Renal cortical epithelial cell (primary cell): ENCODE measurements at regions not wholly inside any gene's neighbourhood (a gene's known extent, or its start where the extent isn't known, plus 50 kb on each side); places are given as distances from the start of the nearest gene placed in this dataset.

Experiments
- DNase-seq: peaks from one replicate; pipeline ENCODE4 v3.0.0-alpha.2; 2011; ENCODE audit warnings: low read depth

- DNase-seq = no peak
Measured at GRCh38 chr5:98556712-98557111, 216.8 kb upstream of the RGMB start.

- DNase-seq = no peak
Measured at GRCh38 chr5:98557916-98558315, 215.5 kb upstream of the RGMB start.

- no peak for DNase-seq
Measured at GRCh38 chr5:98563885-98564653, 209.4 kb upstream of the RGMB start.

GRCh38 chr5:98564836-98565235 is 208.6 kb upstream of the RGMB start:
- no peak for DNase-seq

GRCh38 chr5:98568336-98568735 is 205.1 kb upstream of the RGMB start:
- DNase-seq = no peak

- DNase-seq = no peak
Measured at GRCh38 chr5:98569288-98569687, 204.2 kb upstream of the RGMB start.

- peak; percentile 4 for DNase-seq
Measured at GRCh38 chr5:98570010-98570409, 203.5 kb upstream of the RGMB start.

GRCh38 chr5:98570661-98571191 is 202.7 kb upstream of the RGMB start:
- peak; percentile 8 for DNase-seq

- DNase-seq = no peak
Measured at GRCh38 chr5:98573834-98574320, 199.6 kb upstream of the RGMB start.

GRCh38 chr5:98576275-98576674 is 197.2 kb upstream of the RGMB start:
- DNase-seq = no peak

GRCh38 chr5:98578438-98578837 is 195.0 kb upstream of the RGMB start:
- no peak for DNase-seq

- peak; percentile 49 for DNase-seq
Measured at GRCh38 chr5:98581112-98581997, 192.1 kb upstream of the RGMB start.

- no peak for DNase-seq
Measured at GRCh38 chr5:98583586-98583985, 189.9 kb upstream of the RGMB start.

- DNase-seq = peak; percentile 68
Measured at GRCh38 chr5:98585661-98586310, 187.7 kb upstream of the RGMB start.

GRCh38 chr5:98586581-98586980 is 186.9 kb upstream of the RGMB start:
- no peak for DNase-seq

- no peak for DNase-seq
Measured at GRCh38 chr5:98587166-98587565, 186.3 kb upstream of the RGMB start.

- DNase-seq = no peak
Measured at GRCh38 chr5:98588215-98588614, 185.2 kb upstream of the RGMB start.

GRCh38 chr5:98593418-98593817 is 180.0 kb upstream of the RGMB start:
- DNase-seq = no peak

GRCh38 chr5:98594098-98594497 is 179.4 kb upstream of the RGMB start:
- no peak for DNase-seq

GRCh38 chr5:98599016-98599415 is 174.4 kb upstream of the RGMB start:
- no peak for DNase-seq

GRCh38 chr5:98602534-98603112 is 170.8 kb upstream of the RGMB start:
- DNase-seq = no peak

GRCh38 chr5:98603456-98603855 is 170.0 kb upstream of the RGMB start:
- DNase-seq = no peak
